Right lobe of liver (tissue), 4 donors: ENCODE measurements at regions not wholly inside any gene's neighbourhood (a gene's known extent, or its start where the extent isn't known, plus 50 kb on each side); places are given as distances from the start of the nearest gene placed in this dataset.

Experiments
- CTCF ChIP-seq, 4 donors: fragments of 200-600 bp in 3 of 4; fragments of 450-650 bp in 1 of 4; IDR thresholded peaks; one replicate each; pipeline versions ENCODE4 v1.5.1 to v1.8.0; 2016 to 2022; ENCODE audit warnings: antibody characterized with exemption in 4 of 4, mild to moderate bottlenecking in 2 of 4
- POLR2A ChIP-seq: fragments of 450-650 bp; IDR thresholded peaks from one replicate; pipeline ENCODE4 v1.6.1; 2017; ENCODE audit warnings: antibody characterized with exemption, mild to moderate bottlenecking
- donor health status: DM: no; HTN: no; CAD: no.
- donor health status: DM: no; HTN: no; CAD: no.
- donor health status: DM: no; HTN: yes; CAD: no.

DNA sequence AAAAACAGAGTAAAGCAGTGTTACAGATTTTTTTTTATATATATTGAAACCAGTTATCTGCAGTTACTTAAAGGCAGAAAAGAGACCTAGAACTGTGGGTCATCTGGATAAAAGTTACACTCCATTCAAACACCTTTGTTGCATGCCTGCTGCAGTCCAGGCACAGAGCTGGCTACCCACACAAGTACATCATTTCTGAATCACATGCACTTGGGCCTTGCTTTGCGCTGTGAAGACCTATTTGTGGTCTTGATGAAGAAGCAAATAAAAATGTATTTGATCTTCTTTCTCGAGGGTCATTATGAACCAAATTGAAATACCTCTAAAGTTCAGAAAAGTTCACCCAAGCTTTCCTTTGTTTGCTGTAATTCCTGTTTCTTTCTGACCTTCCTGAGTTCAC is 503.0 kb upstream of the ZNF608 start:
- no peak for TF ChIP-seq CTCF (IDR thresholded peaks at IDR 0.05)
- TF ChIP-seq POLR2A: no peak
